Gastroesophageal sphincter (tissue), 4 donors: ENCODE measurements at regions not wholly inside any gene's neighbourhood (a gene's known extent, or its start where the extent isn't known, plus 50 kb on each side); places are given as distances from the start of the nearest gene placed in this dataset.

Experiments
- ATAC-seq: fragments of 150-250 bp; one replicate; pipeline ENCODE4 v1.9.1; 2016; ENCODE audit warnings: mild to moderate bottlenecking, moderate library complexity
- H3K27ac ChIP-seq, 4 donors: fragments of 200-600 bp; sonication (generic) in 3 of 4; 1 replicate in 3 of 4; 2 replicates in 1 of 4; pipeline ENCODE4 v1.5.1; 2016 to 2019
- H3K27me3 ChIP-seq: fragments of 200-600 bp; sonication (generic); one replicate; pipeline ENCODE4 v1.5.1; 2019
- H3K36me3 ChIP-seq, 2 donors: fragments of 200-600 bp; sonication (generic); one replicate each; pipeline ENCODE4 v1.5.1; 2019; ENCODE audit warnings: control low read depth in 1 of 2
- H3K4me1 ChIP-seq, 3 donors: fragments of 200-600 bp; sonication (generic); 1 replicate in 2 of 3; 2 replicates in 1 of 3; pipeline ENCODE4 v1.5.1; 2016 to 2019; ENCODE audit warnings: control low read depth in 2 of 3
- H3K4me3 ChIP-seq, 2 donors: fragments of 200-600 bp; sonication (generic); one replicate each; pipeline ENCODE4 v1.5.1; 2019; ENCODE audit warnings: mild to moderate bottlenecking in 1 of 2, moderate library complexity in 1 of 2
- H3K9me3 ChIP-seq, 3 donors: fragments of 200-600 bp; sonication (generic); one replicate each; pipeline ENCODE4 v1.5.1; 2017 to 2019; ENCODE audit warnings: control low read depth in 2 of 3
- EP300 ChIP-seq: sonication (generic); formaldehyde crosslinking; IDR thresholded peaks from one replicate; pipeline ENCODE4 v1.6.1; 2017; ENCODE audit warnings: antibody characterized with exemption, mild to moderate bottlenecking
- POLR2A ChIP-seq, 2 donors: fragments of 450-650 bp; IDR thresholded peaks; one replicate each; pipeline ENCODE4 v1.6.1; 2017; ENCODE audit warnings: antibody characterized with exemption in 2 of 2, mild to moderate bottlenecking in 2 of 2, moderate library complexity in 1 of 2
- POLR2AphosphoS5 ChIP-seq: sonication (generic); formaldehyde crosslinking; IDR thresholded peaks from one replicate; pipeline ENCODE4 v1.6.1; 2017; ENCODE audit warnings: antibody characterized with exemption
- WGBS, 2 donors: methylation state at CpG; one replicate each; pipeline ENCODE4 v1.1.5; 2018; ENCODE audit warnings: low coverage in 1 of 2; 5-methylcytosine and 5-hydroxymethylcytosine counted together
- TF ChIP-seq, protein P1 (sequence below), 4 experiments: fragments of 200-600 bp in 2 of 4; fragments of 450-650 bp in 2 of 4; sonication (generic) in 1 of 4; IDR thresholded peaks; one replicate each; pipeline ENCODE4 v1.5.1; 2017 to 2019; ENCODE audit warnings: antibody characterized with exemption in 4 of 4, mild to moderate bottlenecking in 2 of 4, moderate library complexity in 2 of 4

GRCh38 chr10:90461437-90462155 lies 396.2 kb downstream of the HTR7 start:
- H3K36me3 ChIP-seq, result no peaks in the 10 kb centered on the region
- no peaks in the 10 kb centered on the region for H3K9me3 ChIP-seq
- H3K4me1 ChIP-seq, result no peaks in the 10 kb centered on the region
- TF ChIP-seq, protein P1, sequence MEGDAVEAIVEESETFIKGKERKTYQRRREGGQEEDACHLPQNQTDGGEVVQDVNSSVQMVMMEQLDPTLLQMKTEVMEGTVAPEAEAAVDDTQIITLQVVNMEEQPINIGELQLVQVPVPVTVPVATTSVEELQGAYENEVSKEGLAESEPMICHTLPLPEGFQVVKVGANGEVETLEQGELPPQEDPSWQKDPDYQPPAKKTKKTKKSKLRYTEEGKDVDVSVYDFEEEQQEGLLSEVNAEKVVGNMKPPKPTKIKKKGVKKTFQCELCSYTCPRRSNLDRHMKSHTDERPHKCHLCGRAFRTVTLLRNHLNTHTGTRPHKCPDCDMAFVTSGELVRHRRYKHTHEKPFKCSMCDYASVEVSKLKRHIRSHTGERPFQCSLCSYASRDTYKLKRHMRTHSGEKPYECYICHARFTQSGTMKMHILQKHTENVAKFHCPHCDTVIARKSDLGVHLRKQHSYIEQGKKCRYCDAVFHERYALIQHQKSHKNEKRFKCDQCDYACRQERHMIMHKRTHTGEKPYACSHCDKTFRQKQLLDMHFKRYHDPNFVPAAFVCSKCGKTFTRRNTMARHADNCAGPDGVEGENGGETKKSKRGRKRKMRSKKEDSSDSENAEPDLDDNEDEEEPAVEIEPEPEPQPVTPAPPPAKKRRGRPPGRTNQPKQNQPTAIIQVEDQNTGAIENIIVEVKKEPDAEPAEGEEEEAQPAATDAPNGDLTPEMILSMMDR (IDR thresholded peaks at IDR 0.05), result no peak
- TF ChIP-seq POLR2AphosphoS5 (no peak), EP300 (no peak), POLR2A (IDR thresholded peaks at IDR 0.05) (no peak)
- 39 to 42% methylated on average over 3 to 4 of the region's 4 CpGs for WGBS, 2 donors
- no peaks in the 10 kb centered on the region for H3K27me3 ChIP-seq
- ATAC-seq, result no peak
- H3K27ac ChIP-seq, result no peak overlapping the region
- no peak overlapping the region for H3K4me3 ChIP-seq

DNA sequence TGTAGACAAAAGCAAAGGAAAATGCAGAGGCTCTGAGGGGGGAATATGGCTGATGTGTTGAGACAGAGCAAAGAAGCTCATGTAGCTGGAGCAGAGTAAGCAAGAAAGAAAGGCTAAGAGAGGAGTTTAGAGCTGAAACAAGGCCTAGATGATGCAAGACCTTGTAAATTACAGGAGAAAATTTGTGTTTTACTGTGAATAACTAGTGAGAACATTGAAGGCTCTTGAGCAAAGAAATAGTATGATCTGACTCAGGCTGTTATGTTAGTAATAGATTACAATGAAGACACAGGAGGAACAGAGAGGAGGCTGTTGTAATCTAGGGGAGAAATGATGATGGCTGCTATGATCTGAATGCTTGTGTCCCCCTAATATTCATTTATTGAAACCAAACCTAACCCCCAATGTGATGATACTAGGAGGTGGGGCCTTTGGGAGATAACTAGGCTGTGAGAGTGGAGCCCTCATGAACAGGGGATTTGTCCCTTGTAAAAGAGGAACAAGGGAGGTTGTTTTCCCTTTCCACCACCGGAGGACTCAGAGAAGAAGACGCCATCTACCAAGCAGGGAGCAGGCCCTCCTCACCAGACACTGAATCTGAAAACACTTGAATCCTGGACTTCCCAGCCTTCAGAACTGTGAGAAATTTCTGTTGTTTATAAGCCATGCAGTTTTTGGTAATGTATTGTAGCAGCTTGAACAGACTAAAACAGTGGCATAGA lies 394.9 kb downstream of the HTR7 start:
- TF ChIP-seq EP300 (no peak), POLR2A (IDR thresholded peaks at IDR 0.05) (no peak), POLR2AphosphoS5 (no peak)
- TF ChIP-seq, protein P1 (IDR thresholded peaks at IDR 0.05), result no peak
- no peak for ATAC-seq
- Histone ChIP-seq H3K9me3 (no peaks in the 10 kb centered on the region), H3K27me3 (no peaks in the 10 kb centered on the region), H3K4me3 (no peak overlapping the region), H3K4me1 (no peaks in the 10 kb centered on the region), H3K27ac (no peak overlapping the region), H3K36me3 (no peaks in the 10 kb centered on the region)
- WGBS, 2 donors, result 80 to 100% methylated on average over 1 to 2 of the region's 2 CpGs

DNA sequence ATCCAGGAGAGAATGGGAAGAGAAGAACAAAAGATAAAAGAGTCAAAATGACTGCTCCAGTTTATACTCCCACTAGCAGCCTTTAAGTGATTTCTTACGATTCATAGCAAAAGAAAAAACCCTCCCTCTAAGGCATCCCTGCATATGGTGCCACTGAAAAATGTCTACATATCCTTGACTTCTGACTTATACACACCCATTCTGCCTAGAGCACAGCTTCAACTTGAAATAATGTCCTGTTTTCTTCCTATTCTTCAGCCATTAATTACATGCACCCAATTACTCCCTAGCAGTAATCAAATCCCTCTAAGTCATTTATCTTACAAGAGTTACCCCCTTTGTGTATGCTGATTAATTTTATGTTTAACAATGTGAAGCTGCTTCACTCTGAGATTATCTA lies 393.5 kb downstream of the HTR7 start:
- TF ChIP-seq EP300 (no peak), POLR2AphosphoS5 (no peak), POLR2A (IDR thresholded peaks at IDR 0.05) (no peak)
- TF ChIP-seq, protein P1 (IDR thresholded peaks at IDR 0.05), result no peak
- no peak for ATAC-seq
- Histone ChIP-seq H3K36me3 (no peaks in the 10 kb centered on the region), H3K27me3 (no peaks in the 10 kb centered on the region), H3K4me1 (no peaks in the 10 kb centered on the region), H3K27ac (no peak overlapping the region), H3K4me3 (no peak overlapping the region), H3K9me3 (no peaks in the 10 kb centered on the region)
- WGBS, 2 donors, result 50 to 78% methylated on average over 1 of the region's 1 CpG

GRCh38 chr10:90470966-90471365 lies 386.9 kb downstream of the HTR7 start:
- TF ChIP-seq EP300, result no peak
- no peaks in the 10 kb centered on the region for H3K9me3 ChIP-seq
- no peak overlapping the region for H3K4me3 ChIP-seq
- H3K27me3 ChIP-seq, result no peaks in the 10 kb centered on the region
- ATAC-seq, result no peak
- H3K36me3 ChIP-seq, result no peaks in the 10 kb centered on the region
- no peaks in the 10 kb centered on the region for H3K4me1 ChIP-seq
- 38 to 80% methylated on average over 1 of the region's 1 CpG for WGBS, 2 donors
- no peak overlapping the region for H3K27ac ChIP-seq

DNA sequence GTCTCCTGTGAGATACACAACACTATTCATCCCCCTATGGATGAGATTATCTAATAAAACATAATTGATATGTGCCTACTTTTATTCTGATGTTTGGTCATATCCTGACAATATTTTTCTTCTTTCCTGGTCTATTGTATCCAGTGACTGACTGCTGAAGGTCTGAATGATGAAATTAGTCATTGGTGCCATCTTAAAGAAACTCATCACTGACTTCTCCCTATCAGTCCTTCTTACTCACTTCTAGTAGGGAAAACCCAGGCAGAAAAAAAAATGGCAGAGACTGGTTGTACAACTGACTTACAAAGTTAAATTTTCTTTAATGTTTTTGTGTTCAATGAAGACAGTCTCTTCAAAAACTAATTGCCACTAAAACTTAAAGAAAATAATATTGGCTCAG lies 377.4 kb downstream of the HTR7 start:
- Histone ChIP-seq H3K4me1 (no peaks in the 10 kb centered on the region), H3K27ac (no peak overlapping the region), H3K9me3 (peaks cover 0 to 10% (median 0%) of the 10 kb centered on the region in 3 donors), H3K27me3 (no peaks in the 10 kb centered on the region), H3K36me3 (no peaks in the 10 kb centered on the region), H3K4me3 (no peak overlapping the region)
- TF ChIP-seq EP300 (no peak), POLR2A (IDR thresholded peaks at IDR 0.05) (no peak), POLR2AphosphoS5 (no peak)
- TF ChIP-seq, protein P1 (IDR thresholded peaks at IDR 0.05), result no peak
- ATAC-seq, result no peak
